Adrenal gland (tissue), 9 donors: ENCODE measurements at regions not wholly inside any gene's neighbourhood (a gene's known extent, or its start where the extent isn't known, plus 50 kb on each side); places are given as distances from the start of the nearest gene placed in this dataset.
A peak's percentile ranks its signal among the peaks of the same experiment; 100 is the strongest.

Experiments used
- DNase-seq, 7 donors: peaks; one replicate each; pipeline ENCODE4 v3.0.0-alpha.2; 2019 to 2020
- H3K27ac ChIP-seq, 5 donors: fragments of 200-600 bp; sonication (generic) in 4 of 5; 1 replicate in 3 of 5; 2 replicates in 2 of 5; pipeline versions ENCODE4 v1.5.1 to v1.8.0; 2016 to 2020; ENCODE audit warnings: mild to moderate bottlenecking in 1 of 5
- H3K27me3 ChIP-seq: fragments of 200-600 bp; 2 replicates; pipeline ENCODE4 v1.8.0; 2021
- H3K36me3 ChIP-seq, 2 donors: fragments of 200-600 bp; replicated peaks in 1 of 2; 1 replicate in 1 of 2; 2 replicates in 1 of 2; pipeline versions ENCODE4 v1.5.1 to v1.8.0; 2018 to 2022
- H3K4me1 ChIP-seq, 2 donors: fragments of 200-600 bp; replicated peaks in 1 of 2; 1 replicate in 1 of 2; 2 replicates in 1 of 2; pipeline versions ENCODE4 v1.5.1 to v1.8.0; 2018 to 2021
- H3K4me3 ChIP-seq, 4 donors: fragments of 200-600 bp; sonication (generic) in 3 of 4; one replicate each; pipeline ENCODE4 v1.5.1; 2016 to 2018
- H3K9me3 ChIP-seq, 3 donors: fragments of 200-600 bp; sonication (generic) in 1 of 3; replicated peaks in 1 of 3; 1 replicate in 2 of 3; 2 replicates in 1 of 3; pipeline versions ENCODE4 v1.5.1 to v1.8.0; 2016 to 2021
- POLR2A ChIP-seq, 2 donors: fragments of 450-650 bp; IDR thresholded peaks; one replicate each; pipeline ENCODE4 v1.6.1; 2017; ENCODE audit warnings: antibody characterized with exemption in 2 of 2, mild to moderate bottlenecking in 2 of 2, moderate library complexity in 1 of 2
- WGBS, 4 donors: extraction: QIAGEN DNeasy Blood & Tissue Kit in 2 of 4; methylation state at CpG; one replicate each; pipeline versions ENCODE4 v1.1.5 to v1.1.7; 2013 to 2017; 5-methylcytosine and 5-hydroxymethylcytosine counted together
- intact Hi-C, 2 donors: fragments of 100-400 bp; cut with DNase I; formaldehyde crosslinking; loops; one replicate each; pipeline versions ENCODE4 v1.14.1 to v1.15.0; 2022 to 2023
- TF ChIP-seq, protein P1 (sequence below), 6 experiments: fragments of 450-650 bp in 4 of 6; fragments of 200-600 bp in 2 of 6; sonication (generic) in 1 of 6; IDR thresholded peaks; 1 replicate in 5 of 6; 2 replicates in 1 of 6; pipeline versions ENCODE4 v1.5.1 to v1.8.0; 2016 to 2021; ENCODE audit warnings: antibody characterized with exemption in 6 of 6, mild to moderate bottlenecking in 2 of 6, moderate library complexity in 1 of 6
- donor health status: healthy with polysubstance abuse.
- donor health status: Bipolar disorder and iron deficiency.
- donor health status: DM: yes; HTN: yes; CAD: no.
- donor health status: DM: no; HTN: no; CAD: no.
- donor health status: DM: no; HTN: no; CAD: no.

DNA sequence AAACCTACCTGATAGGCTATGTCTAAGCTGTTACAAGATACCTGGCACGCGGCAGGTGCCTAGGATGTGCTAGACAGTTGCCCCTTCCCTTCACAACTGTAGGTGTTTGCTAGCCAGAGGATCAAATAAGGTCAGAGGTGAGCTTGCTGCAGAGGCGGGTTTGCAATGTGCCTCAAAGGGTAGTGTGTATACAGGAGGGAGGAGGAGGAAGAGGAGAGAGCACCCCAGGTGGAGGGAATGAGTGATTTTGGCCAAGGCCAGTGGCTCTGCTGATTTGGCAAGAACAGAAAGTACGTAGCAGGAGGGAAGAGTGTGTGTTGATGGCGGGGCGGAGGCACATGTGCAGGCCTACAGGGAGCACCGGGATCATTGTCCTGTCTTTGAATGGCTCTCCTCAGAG lies 236.5 kb downstream of the HAUS1 start:
- Histone ChIP-seq H3K4me3 (no peak overlapping the region), H3K4me1 (no peaks in the 10 kb centered on the region), H3K9me3 (no peaks in the 10 kb centered on the region), H3K36me3 (no peaks in the 10 kb centered on the region), H3K27ac (no peak overlapping the region), H3K27me3 (no peaks in the 10 kb centered on the region)
- TF ChIP-seq, protein P1, sequence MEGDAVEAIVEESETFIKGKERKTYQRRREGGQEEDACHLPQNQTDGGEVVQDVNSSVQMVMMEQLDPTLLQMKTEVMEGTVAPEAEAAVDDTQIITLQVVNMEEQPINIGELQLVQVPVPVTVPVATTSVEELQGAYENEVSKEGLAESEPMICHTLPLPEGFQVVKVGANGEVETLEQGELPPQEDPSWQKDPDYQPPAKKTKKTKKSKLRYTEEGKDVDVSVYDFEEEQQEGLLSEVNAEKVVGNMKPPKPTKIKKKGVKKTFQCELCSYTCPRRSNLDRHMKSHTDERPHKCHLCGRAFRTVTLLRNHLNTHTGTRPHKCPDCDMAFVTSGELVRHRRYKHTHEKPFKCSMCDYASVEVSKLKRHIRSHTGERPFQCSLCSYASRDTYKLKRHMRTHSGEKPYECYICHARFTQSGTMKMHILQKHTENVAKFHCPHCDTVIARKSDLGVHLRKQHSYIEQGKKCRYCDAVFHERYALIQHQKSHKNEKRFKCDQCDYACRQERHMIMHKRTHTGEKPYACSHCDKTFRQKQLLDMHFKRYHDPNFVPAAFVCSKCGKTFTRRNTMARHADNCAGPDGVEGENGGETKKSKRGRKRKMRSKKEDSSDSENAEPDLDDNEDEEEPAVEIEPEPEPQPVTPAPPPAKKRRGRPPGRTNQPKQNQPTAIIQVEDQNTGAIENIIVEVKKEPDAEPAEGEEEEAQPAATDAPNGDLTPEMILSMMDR (IDR thresholded peaks at IDR 0.05), result no peak
- TF ChIP-seq POLR2A (IDR thresholded peaks at IDR 0.05), result no peak
- no peak for DNase-seq
- 92 to 97% (median 96%) methylated on average over 7 of the region's 7 CpGs for WGBS, 4 donors
- intact Hi-C loops, result no loop called here

DNA sequence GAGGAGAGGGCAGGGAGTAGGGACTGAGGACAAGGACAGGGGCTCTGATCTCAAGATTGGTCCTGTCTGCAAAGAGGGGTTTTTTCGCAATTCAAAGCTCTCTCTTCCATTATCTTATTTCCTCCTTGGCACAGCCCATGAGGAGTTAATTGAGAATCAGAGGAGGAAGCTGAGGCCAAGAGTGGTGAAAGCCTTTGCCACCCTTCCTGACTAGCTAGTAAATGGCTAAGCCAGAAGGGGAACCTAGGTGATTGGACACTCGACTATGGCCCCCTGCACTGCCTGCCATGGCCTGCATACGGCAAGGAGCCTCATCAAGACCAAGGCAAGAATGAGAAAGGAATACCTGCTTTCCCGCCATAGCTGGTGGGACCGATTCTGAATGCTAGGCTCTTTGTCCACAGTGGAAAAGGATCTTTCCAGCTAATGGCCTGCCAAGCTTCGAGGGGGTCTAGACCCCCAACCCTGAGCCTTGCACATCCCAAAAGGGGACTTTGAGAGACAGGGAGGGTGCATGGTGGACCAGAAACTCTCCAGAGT lies 237.9 kb downstream of the HAUS1 start:
- Histone ChIP-seq H3K4me1 (no peaks in the 10 kb centered on the region), H3K36me3 (no peaks in the 10 kb centered on the region), H3K27me3 (no peaks in the 10 kb centered on the region), H3K9me3 (no peaks in the 10 kb centered on the region), H3K4me3 (no peak overlapping the region), H3K27ac (no peak overlapping the region)
- intact Hi-C loops, result no loop called here
- no peak for DNase-seq
- WGBS, 4 donors, result 75 to 86% (median 80%) methylated on average over 6 of the region's 6 CpGs
- TF ChIP-seq POLR2A (IDR thresholded peaks at IDR 0.05), result no peak

DNA sequence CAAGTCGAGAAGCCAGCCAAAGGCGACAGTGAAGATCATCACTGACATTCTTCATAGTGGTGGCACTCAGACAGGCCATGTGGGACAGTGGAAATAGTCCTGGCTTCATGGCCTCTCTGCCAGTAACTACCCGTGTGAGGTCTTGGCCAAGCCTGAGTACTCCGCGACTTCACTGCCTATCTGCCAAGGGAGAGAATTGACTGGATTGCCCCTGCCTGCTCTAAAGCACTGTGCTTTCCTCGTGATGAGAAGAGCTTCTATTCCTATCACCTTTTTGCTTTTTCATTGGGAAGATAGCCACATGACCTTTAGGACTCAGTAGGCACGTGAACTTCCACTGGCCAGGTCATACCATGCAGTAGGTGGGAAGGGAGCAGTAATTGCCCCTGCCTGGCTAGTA lies 239.3 kb downstream of the HAUS1 start:
- intact Hi-C loops, result no loop called here
- Histone ChIP-seq H3K4me3 (no peak overlapping the region), H3K36me3 (no peaks in the 10 kb centered on the region), H3K9me3 (no peaks in the 10 kb centered on the region), H3K4me1 (no peaks in the 10 kb centered on the region), H3K27me3 (no peaks in the 10 kb centered on the region), H3K27ac (no peak overlapping the region)
- WGBS, 4 donors, result 63 to 89% (median 82%) methylated on average over 7 of the region's 7 CpGs
- TF ChIP-seq, protein P1 (IDR thresholded peaks at IDR 0.05), result no peak
- no peak for TF ChIP-seq POLR2A (IDR thresholded peaks at IDR 0.05)
- DNase-seq, result no peak

DNA sequence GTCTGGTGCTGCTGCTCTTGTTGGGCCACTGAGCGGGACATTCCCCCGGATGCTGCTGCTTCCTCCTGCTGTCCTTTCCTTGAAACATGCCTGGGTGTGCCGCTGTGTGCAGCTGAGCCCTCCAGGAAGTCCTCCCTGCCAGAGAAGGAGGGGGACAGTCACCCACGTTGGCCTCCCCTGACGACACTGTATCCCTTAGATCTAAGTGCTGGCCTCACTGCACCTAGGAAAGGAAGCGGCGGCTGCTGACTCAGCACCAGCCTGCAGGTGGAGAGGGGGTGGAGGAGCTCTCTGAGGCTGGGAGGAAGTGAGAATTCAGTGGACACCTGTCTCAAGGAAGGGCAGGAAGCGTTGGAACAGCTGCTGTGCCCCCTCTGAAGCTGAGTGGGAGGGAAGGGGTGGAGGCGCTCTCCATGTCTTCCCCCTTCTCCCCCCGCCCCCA lies 239.8 kb downstream of the HAUS1 start:
- no peaks in the 10 kb centered on the region for H3K4me1 ChIP-seq
- peak in 4 of 7 donors; percentile 26 to 67 (median 40) for DNase-seq
- no peaks in the 10 kb centered on the region for H3K9me3 ChIP-seq
- 46 to 65% (median 56%) methylated on average over 4 to 10 of the region's 10 CpGs for WGBS, 4 donors
- no peaks in the 10 kb centered on the region for H3K36me3 ChIP-seq
- H3K27ac ChIP-seq, result no peak overlapping the region
- TF ChIP-seq, protein P1 (IDR thresholded peaks at IDR 0.05), result no peak
- TF ChIP-seq POLR2A (IDR thresholded peaks at IDR 0.05), result no peak
- H3K27me3 ChIP-seq, result no peaks in the 10 kb centered on the region
- intact Hi-C loops, result no loop called here
- H3K4me3 ChIP-seq, result no peak overlapping the region
